ENCODE measurements at regions not wholly inside any gene's neighbourhood (a gene's known extent, or its start where the extent isn't known, plus 50 kb on each side); places are given as distances from the start of the nearest gene placed in this dataset.
"Not testable (repeated sequence)": the region's sequence is repeated elsewhere in the genome, so short reads cannot be mapped to it uniquely, and the experiment has no call there.

GRCh38 chr16:16938009-16938408, 532.8 kb downstream of the XYLT1 start:
- POLR2A ChIA-PET = no interaction called here
- H3K4me3 Mint-ChIP-seq = no peak overlapping the region

DNA sequence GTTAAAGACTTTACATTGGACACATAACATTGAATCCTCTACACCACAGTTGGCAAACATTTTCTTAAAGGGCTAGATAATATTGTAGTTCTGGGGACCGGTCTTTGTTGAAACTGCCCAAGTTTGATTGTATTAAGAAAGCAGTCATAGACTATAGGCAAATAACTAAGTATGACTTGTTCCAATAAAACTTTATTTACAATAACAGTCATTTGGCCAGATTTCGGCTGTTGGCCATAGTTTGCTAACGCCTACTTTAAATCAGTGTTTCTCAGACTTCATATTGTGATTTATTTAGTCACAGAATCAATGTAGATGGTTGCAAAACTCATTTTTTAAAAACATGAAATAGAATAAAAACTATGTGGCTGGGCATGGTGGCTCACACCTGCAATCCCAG, 531.8 kb downstream of the XYLT1 start:
- no peak overlapping the region for H3K4me3 Mint-ChIP-seq
- no peaks in the 10 kb centered on the region for H3K4me1 Mint-ChIP-seq
- H3K9me3 Mint-ChIP-seq = no peaks in the 10 kb centered on the region
- no peak overlapping the region for H3K27ac Mint-ChIP-seq
- DNase-seq = no peak
- no peak for ATAC-seq (ENCODE audit: low read depth)
- peaks cover 15% of the 10 kb centered on the region for H3K27me3 Mint-ChIP-seq
- H3K36me3 Mint-ChIP-seq = no peaks in the 10 kb centered on the region
- POLR2A ChIA-PET = no interaction called here

More at GRCh38 chr16:16938009-16938408, 532.8 kb downstream of the XYLT1 start:
- Mint-ChIP-seq H3K9me3 (no peaks in the 10 kb centered on the region), H3K36me3 (no peaks in the 10 kb centered on the region), H3K27me3 (peaks cover 15% of the 10 kb centered on the region), H3K27ac (no peak overlapping the region), H3K4me1 (no peaks in the 10 kb centered on the region)
- no peak for DNase-seq
- no peak for ATAC-seq (ENCODE audit: low read depth)

- ATAC-seq (ENCODE audit: low read depth) (no peak), DNase-seq (no peak)
- Mint-ChIP-seq H3K4me3 (no peak overlapping the region), H3K9me3 (no peaks in the 10 kb centered on the region), H3K4me1 (no peaks in the 10 kb centered on the region), H3K27me3 (peaks cover 15% of the 10 kb centered on the region), H3K36me3 (no peaks in the 10 kb centered on the region), H3K27ac (no peak overlapping the region)
- POLR2A ChIA-PET = no interaction called here
These were observed 530.4 kb downstream of the XYLT1 start for GRCh38 chr16:16940351-16940750.

DNA sequence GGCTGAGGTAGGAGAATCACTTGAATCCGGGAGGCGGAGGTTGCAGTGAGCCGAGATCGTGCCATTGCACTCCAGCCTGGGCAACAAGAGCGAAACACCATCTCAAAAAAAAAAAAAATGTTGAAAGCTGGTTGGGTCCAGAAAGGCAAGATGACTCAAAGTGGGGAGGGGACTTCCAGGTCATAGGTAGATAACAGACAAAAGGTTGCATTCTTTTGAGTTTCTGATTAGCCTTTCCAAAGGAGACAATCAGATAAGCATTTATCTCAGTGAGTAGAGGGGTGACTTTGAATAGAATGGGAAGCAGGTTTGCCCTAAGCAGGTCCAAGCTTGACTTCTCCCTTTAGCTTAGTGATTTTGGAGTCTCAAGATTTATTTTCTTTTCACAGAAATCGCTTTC, 527.9 kb downstream of the XYLT1 start:
- POLR2A ChIA-PET; H3K27ac Mint-ChIP-seq; H3K9me3 Mint-ChIP-seq; H3K4me1 Mint-ChIP-seq; ATAC-seq (ENCODE audit: low read depth); H3K4me3 Mint-ChIP-seq; H3K36me3 Mint-ChIP-seq; DNase-seq: not testable (repeated sequence)
- peaks cover 12% of the 10 kb centered on the region for H3K27me3 Mint-ChIP-seq

- POLR2A ChIA-PET = no interaction called here
- Mint-ChIP-seq H3K4me3 (no peak overlapping the region), H3K36me3 (no peaks in the 10 kb centered on the region), H3K27ac (no peak overlapping the region), H3K4me1 (no peaks in the 10 kb centered on the region), H3K9me3 (peaks cover 10% of the 10 kb centered on the region), H3K27me3 (peaks cover 15% of the 10 kb centered on the region)
- ATAC-seq (ENCODE audit: low read depth) (no peak), DNase-seq (no peak)
These were observed 525.6 kb downstream of the XYLT1 start for GRCh38 chr16:16945207-16945606.

DNA sequence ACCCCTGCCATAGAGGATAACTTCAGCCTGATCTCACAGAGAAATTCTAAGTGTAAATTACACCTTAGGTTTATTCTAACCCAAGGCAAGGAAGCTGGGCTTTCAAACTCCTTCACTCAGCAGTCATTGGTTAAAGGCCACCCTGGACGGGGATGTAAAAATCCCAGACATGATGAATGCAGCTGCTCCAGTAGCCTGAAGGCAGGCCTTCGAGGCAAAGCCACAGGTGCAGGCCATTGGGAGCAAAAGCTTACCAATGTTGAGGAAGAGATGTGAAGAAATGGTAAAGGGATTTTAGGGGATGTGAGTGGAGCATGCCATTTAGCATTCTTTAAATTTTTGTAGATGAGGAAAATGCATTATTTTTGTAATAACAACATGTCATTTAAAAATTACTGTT, 514.4 kb downstream of the XYLT1 start:
- DNase-seq (no peak), ATAC-seq (ENCODE audit: low read depth) (no peak)
- Mint-ChIP-seq H3K9me3 (peaks cover 1% of the 10 kb centered on the region), H3K27ac (no peak overlapping the region), H3K4me1 (peaks cover 4% of the 10 kb centered on the region), H3K4me3 (no peak overlapping the region), H3K36me3 (no peaks in the 10 kb centered on the region), H3K27me3 (peaks cover 2% of the 10 kb centered on the region)
- POLR2A ChIA-PET = no interaction called here

DNA sequence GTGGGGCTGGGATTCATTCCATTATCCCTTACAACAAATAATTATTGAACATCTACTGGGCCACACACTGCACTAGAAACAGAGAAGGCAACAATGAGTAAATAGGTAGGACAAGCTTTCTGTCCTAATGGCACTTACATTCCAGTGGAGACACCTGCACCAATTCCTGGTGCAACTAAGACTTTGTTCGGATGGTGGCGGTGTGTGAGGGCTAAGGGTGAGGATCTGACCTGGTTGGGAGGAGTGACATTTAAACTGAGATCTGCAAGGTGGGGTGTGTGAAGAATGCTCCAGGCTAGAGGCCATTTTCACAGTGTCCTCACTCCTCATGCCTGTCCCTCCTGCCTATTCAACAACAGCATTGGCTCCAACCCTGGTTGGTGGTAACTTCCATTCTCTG, 510.0 kb downstream of the XYLT1 start:
- POLR2A ChIA-PET = no interaction called here
- H3K27me3 Mint-ChIP-seq = peaks cover 4% of the 10 kb centered on the region
- peaks cover 1% of the 10 kb centered on the region for H3K9me3 Mint-ChIP-seq
- no peak overlapping the region for H3K27ac Mint-ChIP-seq
- no peaks in the 10 kb centered on the region for H3K36me3 Mint-ChIP-seq
- DNase-seq = no peak
- peaks cover 4% of the 10 kb centered on the region for H3K4me1 Mint-ChIP-seq
- no peak overlapping the region for H3K4me3 Mint-ChIP-seq
- no peak for ATAC-seq (ENCODE audit: low read depth)

- H3K27ac Mint-ChIP-seq = no peak overlapping the region
- H3K27me3 Mint-ChIP-seq = peaks cover 10% of the 10 kb centered on the region
- POLR2A ChIA-PET = no interaction called here
- no peaks in the 10 kb centered on the region for H3K9me3 Mint-ChIP-seq
- H3K36me3 Mint-ChIP-seq = no peaks in the 10 kb centered on the region
- ATAC-seq (ENCODE audit: low read depth) (no peak), DNase-seq (no peak)
- no peaks in the 10 kb centered on the region for H3K4me1 Mint-ChIP-seq
- H3K4me3 Mint-ChIP-seq = no peak overlapping the region
These were observed 504.3 kb downstream of the XYLT1 start for GRCh38 chr16:16966439-16966838.

DNA sequence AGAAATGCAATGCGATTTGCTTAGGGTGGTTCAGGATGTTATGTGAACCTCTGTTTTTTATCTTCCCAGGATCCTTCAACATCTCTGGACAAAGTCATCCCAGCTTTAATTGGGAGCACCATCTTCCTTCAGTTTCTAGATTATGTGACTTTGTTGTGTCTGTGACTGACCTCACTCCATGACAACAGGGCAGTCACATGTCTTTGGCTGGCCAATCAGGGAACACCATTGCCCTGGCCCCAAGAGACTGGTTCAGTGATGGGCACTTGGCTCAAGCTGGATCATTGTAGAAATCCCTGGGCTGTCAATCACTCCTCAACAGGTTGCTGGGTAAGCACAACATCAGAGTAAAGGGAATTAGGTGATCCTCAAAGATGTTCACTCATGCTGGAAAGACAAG, 499.7 kb downstream of the XYLT1 start:
- no peaks in the 10 kb centered on the region for H3K36me3 Mint-ChIP-seq
- DNase-seq (no peak), ATAC-seq (ENCODE audit: low read depth) (no peak)
- H3K4me1 Mint-ChIP-seq = no peaks in the 10 kb centered on the region
- POLR2A ChIA-PET = no interaction called here
- H3K4me3 Mint-ChIP-seq = no peak overlapping the region
- peaks cover 6% of the 10 kb centered on the region for H3K27me3 Mint-ChIP-seq
- H3K9me3 Mint-ChIP-seq = peaks cover 2% of the 10 kb centered on the region
- H3K27ac Mint-ChIP-seq = no peak overlapping the region

GRCh38 chr16:16972831-16973230, 497.9 kb downstream of the XYLT1 start:
- Mint-ChIP-seq H3K9me3 (peaks cover 2% of the 10 kb centered on the region), H3K4me3 (no peak overlapping the region), H3K27me3 (peaks cover 3% of the 10 kb centered on the region), H3K36me3 (no peaks in the 10 kb centered on the region), H3K4me1 (no peaks in the 10 kb centered on the region), H3K27ac (no peak overlapping the region)
- ATAC-seq (ENCODE audit: low read depth) (no peak), DNase-seq (no peak)
- POLR2A ChIA-PET = no interaction called here

- H3K36me3 Mint-ChIP-seq = no peaks in the 10 kb centered on the region
- no peak overlapping the region for H3K4me3 Mint-ChIP-seq
- DNase-seq (no peak), ATAC-seq (ENCODE audit: low read depth) (no peak)
- no peaks in the 10 kb centered on the region for H3K4me1 Mint-ChIP-seq
- H3K9me3 Mint-ChIP-seq = peaks cover 4% of the 10 kb centered on the region
- POLR2A ChIA-PET = no interaction called here
- no peak overlapping the region for H3K27ac Mint-ChIP-seq
- H3K27me3 Mint-ChIP-seq = no peaks in the 10 kb centered on the region
These were observed 496.8 kb downstream of the XYLT1 start for GRCh38 chr16:16973707-16974591.

DNA sequence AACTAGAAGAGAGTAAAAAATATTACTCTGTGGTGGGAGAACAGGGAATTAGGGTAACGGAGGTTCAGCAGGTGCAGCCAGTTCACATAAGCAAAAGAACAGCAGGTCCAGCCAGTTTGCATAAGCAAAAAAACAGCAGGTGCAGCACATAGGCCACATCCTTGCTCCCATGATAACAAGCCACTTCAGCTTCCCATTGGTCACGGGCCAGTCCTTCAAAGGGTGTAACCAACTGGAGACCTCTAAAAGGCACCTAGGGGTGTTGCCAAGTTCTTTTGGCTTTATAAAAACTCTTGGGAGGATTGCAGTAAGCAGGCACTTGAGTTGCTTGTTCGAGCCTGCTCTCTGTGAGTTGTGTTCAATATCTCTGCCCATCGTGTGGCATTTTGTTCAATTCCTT, 488.1 kb downstream of the XYLT1 start:
- H3K4me1 Mint-ChIP-seq = no peaks in the 10 kb centered on the region
- peaks cover 4% of the 10 kb centered on the region for H3K9me3 Mint-ChIP-seq
- H3K36me3 Mint-ChIP-seq = no peaks in the 10 kb centered on the region
- POLR2A ChIA-PET = no interaction called here
- H3K27ac Mint-ChIP-seq = no peak overlapping the region
- DNase-seq (no peak), ATAC-seq (ENCODE audit: low read depth) (no peak)
- H3K27me3 Mint-ChIP-seq = no peaks in the 10 kb centered on the region
- H3K4me3 Mint-ChIP-seq = no peak overlapping the region

GRCh38 chr16:16983582-16983981, 487.2 kb downstream of the XYLT1 start:
- ATAC-seq (ENCODE audit: low read depth) (no peak), DNase-seq (no peak)
- Mint-ChIP-seq H3K4me3 (no peak overlapping the region), H3K36me3 (no peaks in the 10 kb centered on the region), H3K4me1 (no peaks in the 10 kb centered on the region), H3K27me3 (no peaks in the 10 kb centered on the region), H3K9me3 (peaks cover 2% of the 10 kb centered on the region), H3K27ac (no peak overlapping the region)
- POLR2A ChIA-PET = no interaction called here

DNA sequence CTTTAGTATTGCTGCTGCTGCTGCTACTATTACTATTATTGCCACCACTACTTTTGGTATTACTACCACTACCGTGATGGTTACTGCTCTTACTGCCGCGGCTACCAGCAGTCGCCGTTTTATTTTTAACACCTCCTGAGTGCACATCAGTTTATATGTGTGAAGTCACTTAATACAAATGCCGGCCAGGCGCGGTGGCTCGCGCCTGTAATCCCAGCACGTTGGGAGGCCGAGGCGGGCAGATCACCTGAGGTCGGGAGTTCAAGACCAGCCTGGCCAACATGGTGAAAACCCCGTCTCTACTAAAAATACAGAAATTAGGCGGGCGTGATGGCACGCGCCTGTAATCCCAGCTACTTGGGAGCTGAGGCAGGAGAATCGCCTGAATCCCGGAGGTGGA, 486.7 kb downstream of the XYLT1 start:
- ATAC-seq (ENCODE audit: low read depth); H3K4me1 Mint-ChIP-seq; H3K4me3 Mint-ChIP-seq; H3K36me3 Mint-ChIP-seq; H3K27me3 Mint-ChIP-seq; DNase-seq; H3K9me3 Mint-ChIP-seq; H3K27ac Mint-ChIP-seq; POLR2A ChIA-PET: not testable (repeated sequence)
